NCI-H524 (cell line): ENCODE measurements at regions not wholly inside any gene's neighbourhood (a gene's known extent, or its start where the extent isn't known, plus 50 kb on each side); places are given as distances from the start of the nearest gene placed in this dataset.
A peak's percentile ranks its signal among the peaks of the same experiment; 100 is the strongest.
"Not testable (repeated sequence)": the region's sequence is repeated elsewhere in the genome, so short reads cannot be mapped to it uniquely, and the experiment has no call there.

Source experiments
- DNase-seq, 2 experiments: peaks; one replicate each; lab custom pipeline; 2025; lab: John Stamatoyannopoulos, UW

DNA sequence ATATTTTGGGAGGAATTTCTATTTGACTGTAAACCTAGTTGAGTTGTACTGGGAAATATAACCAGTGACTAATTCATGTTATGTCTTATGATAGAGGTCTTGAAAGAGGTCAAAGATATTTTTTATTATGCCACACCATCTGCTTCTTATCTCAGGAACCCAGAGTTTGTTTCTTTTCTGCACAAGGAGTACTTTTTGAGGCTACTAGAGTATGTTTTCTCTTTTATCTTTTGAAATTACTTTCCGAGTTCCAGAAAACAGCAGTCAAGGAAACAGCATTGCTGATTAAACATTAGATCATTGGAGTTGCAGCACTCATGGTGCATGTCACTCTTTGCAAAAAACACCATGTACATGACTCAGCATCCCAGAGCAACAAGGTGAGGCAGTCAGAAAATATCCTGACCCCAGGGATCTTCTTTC is 645.8 kb upstream of the NR2F2 start:
- no peak for DNase-seq

DNA sequence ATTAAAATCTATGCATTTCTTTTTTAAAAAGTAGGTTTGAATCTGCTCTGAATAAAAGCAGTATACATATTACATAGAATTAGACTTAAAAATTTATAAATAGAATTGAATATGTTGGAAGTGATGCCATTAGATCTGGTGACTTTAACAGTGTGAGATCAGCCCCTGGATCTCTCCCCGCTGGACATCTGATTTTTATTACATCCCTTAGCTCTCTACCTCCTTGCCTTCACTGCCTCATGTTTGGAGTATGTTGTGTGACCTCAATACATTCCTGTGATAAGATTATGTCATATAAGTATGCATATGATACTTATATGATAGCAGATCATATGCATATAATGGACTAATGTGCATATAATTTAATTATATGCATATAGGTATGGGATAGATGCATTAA is 643.4 kb upstream of the NR2F2 start:
- no peak for DNase-seq

DNA sequence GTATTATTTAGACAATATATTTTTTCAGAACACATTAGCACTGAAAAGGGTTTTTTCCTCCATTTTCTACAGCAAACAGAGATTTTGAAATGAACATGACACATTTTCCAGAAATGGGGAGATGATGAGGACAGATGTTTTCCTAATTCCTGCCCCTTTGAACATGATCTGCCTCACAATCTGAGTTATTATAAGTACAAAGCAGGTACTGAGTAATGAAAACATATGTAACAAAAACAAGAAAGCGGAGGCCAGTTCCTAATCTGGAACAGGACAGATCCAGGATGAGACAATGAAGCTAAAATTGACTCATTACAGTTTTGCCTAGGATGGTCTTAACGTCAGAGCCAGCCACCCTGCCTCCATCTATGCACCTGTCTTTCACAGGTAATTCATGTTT is 642.8 kb upstream of the NR2F2 start:
- no peak for DNase-seq

DNA sequence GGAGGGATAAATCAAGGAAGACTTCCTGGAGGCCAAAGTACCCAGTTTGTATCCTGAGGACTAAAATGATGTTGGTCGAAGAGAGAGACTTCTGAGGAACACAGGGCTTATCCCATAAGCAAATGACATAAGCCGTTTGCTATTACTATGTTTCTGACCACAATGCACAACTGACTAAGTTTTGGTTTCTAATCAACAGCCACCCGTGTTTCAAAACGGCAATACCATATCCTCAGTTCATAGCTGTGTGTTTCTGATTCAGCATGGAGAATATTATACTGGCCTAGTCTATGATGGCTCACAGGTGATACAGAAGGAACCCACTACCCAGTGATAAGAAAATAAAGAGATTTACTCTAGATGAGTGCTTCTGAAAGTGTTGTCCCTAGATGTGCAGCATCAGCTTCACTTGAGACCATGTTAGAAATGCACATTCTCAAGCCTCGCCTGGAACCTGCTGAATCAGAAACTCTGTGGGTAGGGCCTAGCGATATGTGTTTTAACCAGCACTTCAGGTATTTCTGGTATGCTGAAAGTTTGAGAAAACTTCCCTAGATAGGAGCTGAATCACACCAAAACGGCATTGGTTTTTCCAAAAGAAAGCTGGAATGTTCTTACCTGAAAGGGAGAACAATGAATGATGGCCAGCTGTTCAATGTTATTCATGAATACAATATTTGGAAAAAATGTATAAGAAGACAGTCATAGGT is 639.7 kb upstream of the NR2F2 start:
- no peak for DNase-seq

DNA sequence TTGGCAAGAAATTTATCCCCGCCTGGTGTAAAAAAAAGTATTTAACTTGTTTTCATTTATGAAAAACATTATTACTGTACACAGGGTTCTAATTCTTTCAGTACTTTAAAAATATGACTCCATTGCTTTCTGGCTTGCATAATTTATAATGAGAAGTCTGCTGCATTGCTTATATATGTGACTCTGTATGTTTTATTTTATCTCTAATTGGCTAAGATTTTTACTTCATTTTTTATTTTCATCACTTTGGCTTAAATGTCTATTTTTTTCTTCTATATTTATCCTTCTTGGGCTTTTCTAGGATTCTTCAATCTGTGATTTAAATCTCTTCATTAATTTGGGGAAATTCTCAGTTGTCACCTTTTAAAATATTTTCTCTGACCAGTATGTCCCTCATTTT is 636.6 kb upstream of the NR2F2 start:
- DNase-seq, result no peak

DNA sequence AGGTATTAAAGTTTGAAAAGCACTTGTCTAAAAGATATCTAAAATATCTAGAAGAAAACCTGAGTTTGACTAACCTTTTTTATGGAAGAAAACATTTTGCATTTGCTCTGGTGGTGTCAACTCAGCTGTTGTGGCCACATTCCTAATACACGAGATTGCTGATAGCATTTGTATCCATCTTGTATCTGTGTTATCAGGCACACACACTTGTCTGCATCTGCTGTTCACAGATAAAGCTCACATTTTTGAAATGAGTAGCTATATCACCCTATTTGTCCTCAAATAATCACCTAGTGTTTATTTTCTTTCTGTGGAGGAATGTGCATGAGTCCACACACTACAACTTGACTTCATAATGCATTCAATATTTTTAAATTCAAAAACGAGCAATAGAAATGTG is 632.3 kb upstream of the NR2F2 start:
- DNase-seq, result no peak

DNA sequence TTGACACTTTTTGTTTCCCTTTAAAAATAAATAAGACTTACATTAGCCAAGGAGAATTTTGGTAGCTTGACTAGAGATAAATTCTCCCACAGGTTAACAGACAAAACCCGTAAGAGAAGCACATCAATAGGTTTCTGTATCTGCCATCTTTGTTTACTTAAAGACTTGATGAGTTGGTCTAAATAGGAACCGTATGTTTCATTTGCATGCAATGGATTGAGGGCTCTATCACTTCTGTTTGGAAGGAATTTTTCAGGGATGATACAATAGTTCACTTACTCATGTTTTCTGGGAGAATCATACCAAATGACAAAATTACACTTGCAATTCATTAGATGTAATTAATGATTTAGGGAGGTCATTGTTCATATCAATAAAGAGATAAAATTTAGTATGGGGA is 631.5 kb upstream of the NR2F2 start:
- DNase-seq, result no peak

DNA sequence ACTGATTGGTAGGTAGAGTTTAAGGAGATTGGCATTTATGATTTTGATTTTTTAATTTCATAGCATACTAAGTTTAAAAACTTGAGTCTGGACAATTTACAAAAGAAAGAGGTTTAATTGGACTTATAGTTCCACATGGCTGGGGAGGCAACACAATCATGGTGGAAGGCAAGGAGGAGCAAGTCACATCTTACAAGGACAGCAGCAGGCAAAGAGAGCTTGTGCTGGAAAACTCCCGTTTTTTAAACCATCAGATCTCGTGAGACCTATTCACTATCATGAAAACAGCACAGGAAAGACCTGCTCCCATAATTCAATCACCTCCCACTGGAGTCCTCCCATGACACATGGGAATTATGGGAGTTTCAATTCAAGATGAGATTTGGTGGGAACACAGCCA is 630.9 kb upstream of the NR2F2 start:
- no peak for DNase-seq

DNA sequence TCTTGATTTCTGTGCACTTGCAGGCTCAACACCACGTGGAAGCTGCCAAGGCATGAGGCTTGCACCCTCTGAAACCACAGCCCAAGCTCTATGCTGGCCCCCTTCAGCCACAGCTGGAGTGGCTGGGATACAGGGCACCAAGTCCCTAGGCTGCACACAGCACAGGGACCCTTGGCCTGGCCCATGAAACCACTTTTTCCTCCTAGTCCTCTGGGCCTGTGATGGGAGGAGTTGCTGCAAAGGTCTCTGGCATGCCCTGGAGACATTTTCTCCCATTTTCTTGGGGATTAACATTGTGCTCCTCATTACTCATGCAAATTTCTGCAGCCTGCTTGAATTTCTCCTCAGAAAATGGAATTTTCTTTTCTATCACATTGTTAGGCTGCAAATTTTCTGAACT is 629.8 kb upstream of the NR2F2 start:
- DNase-seq, result not testable (repeated sequence)

DNA sequence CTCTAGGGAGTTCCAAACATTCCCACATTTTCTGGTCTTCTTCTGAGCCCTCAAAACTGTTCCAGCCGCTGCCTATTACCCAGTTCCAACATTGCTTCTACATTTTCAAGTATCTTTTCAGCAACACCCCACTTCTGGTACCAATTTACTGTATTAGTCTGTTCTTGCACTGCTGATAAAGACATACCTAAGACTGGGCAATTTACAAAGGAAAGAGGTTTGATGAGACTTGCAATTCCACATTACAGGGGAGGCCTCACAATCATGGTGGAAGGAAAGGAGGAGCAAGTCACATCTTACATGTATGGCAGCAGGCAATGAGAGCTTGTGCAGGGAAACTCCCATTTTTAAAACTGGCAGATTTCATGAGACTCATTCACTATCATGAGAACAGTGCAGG is 629.1 kb upstream of the NR2F2 start:
- DNase-seq, result no peak

DNA sequence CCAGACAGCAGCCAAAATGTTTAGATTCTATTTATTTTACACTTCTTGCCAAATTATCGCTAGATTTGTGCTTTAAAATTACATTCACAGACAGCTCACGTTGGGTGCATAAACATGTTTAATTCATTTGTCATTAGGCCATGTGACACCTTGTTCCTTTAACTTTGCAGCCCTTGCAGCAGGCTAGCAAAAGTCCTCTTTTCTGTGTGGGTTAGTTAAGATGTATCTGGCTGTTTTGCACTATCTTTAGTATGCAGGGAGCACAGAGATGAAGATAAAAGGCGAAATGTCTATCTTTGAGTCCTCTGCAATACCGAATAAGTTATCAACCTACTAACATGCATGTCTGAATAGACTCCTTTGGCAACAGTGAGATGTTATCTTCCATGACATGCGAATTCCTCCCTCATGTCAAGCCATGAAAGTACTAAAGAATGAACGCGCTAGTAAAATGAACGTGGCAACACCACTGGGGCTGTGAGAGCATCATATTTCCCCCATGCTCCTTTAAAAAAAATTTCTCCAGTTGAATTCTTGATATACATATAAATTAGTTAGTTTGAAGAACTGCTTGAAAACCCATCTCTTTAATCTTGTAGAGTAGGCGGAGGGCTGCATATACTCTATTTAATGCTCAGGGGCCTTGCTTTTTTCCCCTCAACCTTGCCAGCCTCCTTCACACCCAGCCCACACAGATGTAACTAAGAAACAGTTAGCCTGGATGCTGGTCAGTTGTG is 620.4 kb upstream of the NR2F2 start:
- no peak for DNase-seq

DNA sequence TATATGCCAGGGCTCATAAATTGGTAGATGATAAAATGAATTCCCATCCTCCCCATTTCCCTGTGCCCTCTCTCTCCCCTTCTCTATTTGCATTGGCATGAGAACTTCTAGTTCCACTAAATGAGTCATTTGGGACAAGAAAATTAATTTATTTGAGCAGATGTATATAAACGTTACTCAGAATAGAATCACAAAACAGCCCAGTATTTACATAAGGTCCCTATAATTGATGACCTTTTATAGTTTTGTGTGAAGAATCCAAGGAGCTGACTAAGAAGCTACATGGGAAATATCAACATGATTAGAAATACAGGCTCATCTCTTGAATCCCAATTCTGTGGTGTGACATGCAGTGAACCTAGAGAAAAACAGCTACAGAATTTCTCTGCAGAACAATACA is 617.7 kb upstream of the NR2F2 start:
- no peak for DNase-seq

DNA sequence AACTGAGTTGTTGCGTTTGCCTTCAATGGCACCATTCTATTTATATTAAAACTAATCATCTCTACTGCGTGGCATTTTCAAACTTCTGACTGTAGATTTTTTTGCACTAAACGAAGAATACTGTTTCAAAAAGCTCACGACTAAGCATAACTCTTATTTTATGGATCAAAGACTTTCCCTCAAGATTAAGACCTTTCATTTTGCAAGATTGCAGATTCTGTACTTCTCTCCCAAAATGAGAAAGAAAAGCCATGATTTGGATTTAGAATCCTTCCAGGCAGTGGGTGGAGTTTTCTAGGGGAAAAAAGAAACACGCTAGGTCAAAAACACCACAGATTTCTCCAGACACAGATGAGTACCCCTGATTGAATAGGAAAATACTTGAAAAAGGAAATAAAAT is 617.2 kb upstream of the NR2F2 start:
- DNase-seq, result no peak

DNA sequence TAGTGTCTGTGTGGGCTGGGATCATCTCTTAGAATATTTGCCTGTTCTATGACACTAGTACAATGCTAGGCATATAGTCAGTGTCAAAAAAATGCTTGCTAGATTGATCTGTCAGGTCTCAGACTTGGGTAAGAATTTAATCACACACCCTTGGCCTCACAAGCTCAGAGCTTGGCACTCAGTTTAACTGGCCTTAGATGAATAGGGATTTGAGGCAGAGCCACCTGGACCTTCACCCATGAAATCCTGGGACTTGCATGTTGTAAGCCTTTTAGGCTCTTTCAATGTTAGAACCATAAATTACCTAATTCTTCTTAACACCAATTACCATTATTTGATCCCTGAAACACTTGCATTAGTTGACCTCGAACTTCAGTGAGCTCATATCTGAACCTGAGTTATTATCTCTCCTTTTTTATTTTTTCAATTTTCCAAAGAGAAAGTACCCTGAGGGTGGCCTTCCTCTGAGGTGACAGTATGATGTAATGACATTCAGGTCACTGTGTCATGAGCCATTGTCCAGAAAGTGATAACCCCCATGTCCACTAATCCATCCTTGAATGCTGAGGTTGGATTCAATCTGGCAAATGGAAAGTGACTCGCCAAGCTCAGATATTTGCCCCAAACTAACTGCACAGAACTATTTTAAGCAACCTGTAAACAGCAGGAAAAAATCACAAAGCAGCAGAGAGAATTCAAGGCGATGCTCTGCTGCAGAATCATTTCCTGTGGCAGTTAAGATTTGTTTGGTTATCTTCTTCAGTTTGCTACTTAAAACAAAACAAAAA is 615.2 kb upstream of the NR2F2 start:
- DNase-seq, result no peak

DNA sequence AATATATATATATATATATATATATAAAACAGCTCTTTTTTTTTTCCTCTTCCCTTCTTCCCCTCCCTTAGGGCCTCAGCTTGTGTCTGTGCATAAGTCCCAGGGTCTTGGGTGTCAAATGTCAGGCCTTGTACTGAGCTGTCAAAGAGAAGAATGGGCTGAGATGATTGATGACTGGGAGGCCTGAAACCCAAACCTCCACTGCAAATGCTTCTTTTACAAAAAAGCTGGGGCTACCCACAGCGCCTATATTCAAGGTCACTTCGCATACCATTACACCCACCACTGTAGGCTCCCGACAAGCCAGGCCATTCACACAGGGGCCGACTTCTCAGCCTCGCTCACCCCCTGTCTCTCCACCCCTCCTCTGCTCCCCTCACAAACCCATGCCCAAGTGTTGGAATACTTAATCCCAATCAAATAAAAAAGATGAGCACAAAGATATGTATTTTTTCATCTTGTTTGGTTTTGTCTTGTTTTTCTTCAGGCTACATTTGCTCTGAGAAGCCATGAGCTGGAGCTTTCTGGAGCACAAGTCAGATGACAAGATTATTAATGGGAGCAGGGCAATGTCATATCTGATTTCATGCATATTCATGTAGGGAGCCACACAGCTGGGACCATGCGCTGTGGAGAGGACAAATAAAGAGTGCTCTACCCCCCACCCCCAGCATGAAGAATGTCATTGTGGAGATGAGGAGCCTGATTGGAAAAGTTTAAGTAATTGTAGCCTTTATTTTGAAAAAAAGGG is 614.4 kb upstream of the NR2F2 start:
- DNase-seq, result peak in 1 of 2 experiments; percentile 56

DNA sequence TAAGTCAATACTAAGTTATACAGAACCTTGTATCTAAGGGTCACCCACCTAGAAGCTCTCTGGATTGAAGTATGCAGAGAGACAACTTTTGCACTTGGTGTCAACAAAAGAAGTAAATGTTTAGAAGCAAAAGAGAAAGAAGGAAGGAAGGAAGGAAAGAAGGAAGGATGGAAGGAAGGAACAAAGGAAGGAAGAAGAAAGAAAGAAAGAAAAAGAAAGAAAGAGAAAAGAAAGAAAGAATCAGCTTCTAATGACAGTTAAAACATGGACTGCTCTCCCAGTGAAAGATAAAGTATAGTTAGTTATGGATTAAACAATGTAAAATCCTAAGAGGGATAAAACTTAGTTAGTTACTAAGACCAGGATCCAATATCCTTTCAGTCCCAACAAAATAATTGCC is 613.8 kb upstream of the NR2F2 start:
- no peak for DNase-seq

DNA sequence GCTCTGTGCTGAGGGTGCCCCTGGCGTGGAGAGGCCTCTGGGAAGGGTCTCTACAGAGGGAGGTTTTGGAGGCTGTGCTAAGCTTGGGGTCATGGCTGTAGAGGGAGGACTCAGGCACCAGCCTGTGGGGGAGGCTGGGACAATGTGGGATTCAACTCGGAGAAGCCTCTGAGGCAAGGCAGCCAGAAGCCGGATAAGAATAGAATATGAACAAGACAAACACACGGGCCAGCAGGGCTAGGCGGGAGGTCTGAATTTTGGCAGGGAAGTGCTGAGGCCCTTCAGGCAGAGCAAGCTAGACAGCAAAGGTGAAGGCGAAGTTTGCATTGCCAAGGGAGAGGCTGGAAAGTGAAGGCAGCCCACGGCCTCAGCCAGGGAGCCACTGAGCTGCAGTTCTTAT is 612.1 kb upstream of the NR2F2 start:
- no peak for DNase-seq

DNA sequence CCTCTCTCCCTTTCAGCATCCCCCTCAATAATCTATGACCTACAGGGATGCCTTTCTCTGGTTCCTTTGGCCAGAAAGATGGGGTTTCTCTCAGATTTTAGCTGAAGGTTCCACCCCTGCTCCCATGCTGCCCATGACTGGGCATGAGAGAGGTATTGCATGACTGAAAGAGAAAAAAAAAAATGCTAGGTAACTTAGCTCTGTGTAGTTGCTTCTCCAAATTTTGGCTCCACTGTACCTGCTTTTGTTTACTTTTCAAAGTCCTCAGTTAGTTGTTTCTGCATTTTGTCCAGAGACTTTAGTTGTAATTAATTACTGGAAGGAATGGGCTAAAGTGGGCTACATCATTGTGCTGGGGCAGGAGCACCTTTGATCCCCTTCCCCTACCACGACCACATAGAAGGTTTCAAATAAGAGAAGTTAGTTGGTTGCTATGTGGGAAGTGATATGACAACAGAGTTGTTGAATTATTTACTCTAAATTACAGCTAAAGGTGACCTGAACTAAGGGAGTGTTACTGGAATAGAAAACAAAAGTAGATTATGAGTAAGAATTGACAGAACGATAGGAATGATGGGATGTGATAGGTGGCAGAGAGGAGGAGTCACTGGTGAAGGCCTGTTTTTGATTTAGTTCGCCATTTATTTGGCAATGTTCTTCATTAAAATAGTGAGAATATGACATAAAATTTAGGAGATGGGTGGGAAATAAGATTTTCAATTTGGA is 605.4 kb upstream of the NR2F2 start:
- no peak for DNase-seq

DNA sequence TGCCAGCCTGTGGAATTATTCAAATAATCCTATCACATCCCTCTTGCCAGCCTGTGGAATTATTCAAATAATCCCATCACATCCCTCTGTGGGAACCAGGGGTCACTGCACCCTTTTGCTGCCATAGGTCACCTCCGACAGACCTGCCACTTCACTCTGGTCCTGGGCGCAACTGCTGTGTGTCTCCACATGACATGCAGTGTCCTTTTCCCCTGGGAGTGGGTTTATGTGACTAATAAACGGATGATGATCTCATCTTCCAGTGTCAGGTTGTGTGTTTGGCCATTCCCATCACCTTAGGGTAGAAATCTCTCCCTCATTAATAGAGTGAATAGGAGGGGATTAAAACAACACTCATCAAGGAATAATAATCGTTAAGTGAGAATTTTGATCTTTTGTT is 603.6 kb upstream of the NR2F2 start:
- DNase-seq, result peak in 1 of 2 experiments; percentile 12

DNA sequence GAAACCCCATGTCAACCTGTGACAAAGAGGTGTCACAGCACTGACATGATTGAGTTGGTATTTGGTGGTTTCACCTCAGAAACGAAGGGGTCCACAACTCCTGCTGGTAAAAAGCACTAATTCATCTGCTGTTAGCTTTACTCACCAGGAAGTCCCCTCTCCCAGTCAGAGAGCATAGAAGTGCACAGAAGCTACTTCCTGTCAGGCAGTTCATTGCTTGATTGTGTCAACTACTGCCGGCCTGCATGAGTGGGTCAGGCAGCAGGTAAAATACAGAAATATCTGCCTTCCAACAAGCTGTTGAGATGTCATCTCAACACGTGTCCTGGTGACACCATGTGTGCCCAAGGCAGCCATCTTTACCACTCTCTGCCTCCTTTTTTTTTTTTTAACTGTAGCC is 596.6 kb upstream of the NR2F2 start:
- no peak for DNase-seq

DNA sequence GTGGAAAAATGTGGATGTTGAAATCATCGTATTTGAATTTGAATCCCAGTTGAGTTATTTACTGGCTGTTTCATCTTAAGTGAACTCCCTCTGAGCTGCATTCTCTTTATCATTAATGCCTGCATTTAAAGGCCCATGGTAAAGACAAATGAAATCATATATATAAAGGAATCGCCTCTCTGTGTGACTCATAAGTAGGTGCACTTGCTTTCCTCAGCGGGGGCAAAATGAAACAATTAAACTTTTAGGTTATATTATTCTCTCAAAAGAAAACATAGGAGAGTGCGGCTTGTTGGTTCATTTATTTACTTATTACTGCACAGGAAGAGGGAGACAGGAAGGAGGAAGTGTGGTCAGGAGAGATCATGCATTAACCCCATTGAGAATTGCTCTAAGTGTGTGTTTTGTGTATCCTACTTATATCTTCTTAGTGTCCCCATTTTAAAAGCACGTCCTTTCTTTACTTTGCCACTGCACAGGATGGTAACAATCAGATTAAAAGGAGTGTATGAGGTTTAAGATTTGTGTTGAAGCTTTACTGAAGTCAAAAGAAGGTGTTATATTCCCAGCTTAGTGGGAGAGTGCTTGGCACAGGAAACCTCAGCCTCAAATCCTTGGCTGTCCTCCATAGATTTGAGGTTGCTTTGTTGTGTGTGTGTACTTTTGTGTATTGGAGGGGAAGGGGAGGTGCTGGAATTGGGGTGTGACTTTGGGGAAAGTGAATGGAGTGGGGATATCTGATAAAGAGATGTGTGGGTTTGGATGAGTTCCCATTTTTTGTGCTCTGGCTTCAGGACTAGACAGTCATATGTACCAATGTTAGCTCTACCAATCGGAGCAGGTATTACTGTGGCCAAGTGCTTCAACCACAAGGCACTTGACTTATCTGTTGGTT is 595.8 kb upstream of the NR2F2 start:
- DNase-seq, result no peak
